Middle frontal gyrus (tissue), 1 donor: ENCODE measurements at regions not wholly inside any gene's neighbourhood (a gene's known extent, or its start where the extent isn't known, plus 50 kb on each side); places are given as distances from the start of the nearest gene placed in this dataset.
"Not testable (repeated sequence)": the region's sequence is repeated elsewhere in the genome, so short reads cannot be mapped to it uniquely, and the experiment has no call there.

Experiments
- DNase-seq: peaks from one replicate; pipeline ENCODE4 v3.0.0-alpha.2; 2015; ENCODE audit warnings: low spot score; ENCODE audit errors: extremely low spot score

- DNase-seq: no peak
Observed at GRCh38 chrX:38939067-38939466, 137.8 kb downstream of the MID1IP1 start.

- DNase-seq: no peak
Observed at GRCh38 chrX:38940547-38940946, 139.3 kb downstream of the MID1IP1 start.

- DNase-seq: no peak
Observed at GRCh38 chrX:38941675-38942074, 140.4 kb downstream of the MID1IP1 start.

- no peak for DNase-seq
Observed at GRCh38 chrX:38943120-38943519, 141.9 kb downstream of the MID1IP1 start.

- DNase-seq: no peak
Observed at GRCh38 chrX:38948046-38948445, 146.8 kb downstream of the MID1IP1 start.

- no peak for DNase-seq
Observed at GRCh38 chrX:38954520-38954919, 153.3 kb downstream of the MID1IP1 start.

GRCh38 chrX:38959736-38960135 lies 158.5 kb downstream of the MID1IP1 start:
- DNase-seq: no peak

- no peak for DNase-seq
Observed at GRCh38 chrX:38960137-38960536, 158.9 kb downstream of the MID1IP1 start.

- DNase-seq: no peak
Observed at GRCh38 chrX:38961936-38962335, 160.7 kb downstream of the MID1IP1 start.

- DNase-seq: not testable (repeated sequence)
Observed at GRCh38 chrX:38963244-38963643, 162.0 kb downstream of the MID1IP1 start.

- DNase-seq: no peak
Observed at GRCh38 chrX:38965888-38966287, 164.6 kb downstream of the MID1IP1 start.

- DNase-seq: no peak
Observed at GRCh38 chrX:38968344-38969216, 167.3 kb downstream of the MID1IP1 start.

GRCh38 chrX:38970074-38970473 lies 168.8 kb downstream of the MID1IP1 start:
- DNase-seq: no peak

GRCh38 chrX:38970845-38971244 lies 169.6 kb downstream of the MID1IP1 start:
- DNase-seq: no peak

- no peak for DNase-seq
Observed at GRCh38 chrX:38973322-38973721, 172.1 kb downstream of the MID1IP1 start.

- DNase-seq: no peak
Observed at GRCh38 chrX:38974542-38974941, 173.3 kb downstream of the MID1IP1 start.

GRCh38 chrX:38975368-38975942 lies 174.2 kb downstream of the MID1IP1 start:
- no peak for DNase-seq

- DNase-seq: no peak
Observed at GRCh38 chrX:38982370-38982769, 181.1 kb downstream of the MID1IP1 start.

- DNase-seq: no peak
Observed at GRCh38 chrX:38982843-38983242, 181.6 kb downstream of the MID1IP1 start.

- DNase-seq: no peak
Observed at GRCh38 chrX:38985375-38985774, 184.1 kb downstream of the MID1IP1 start.

GRCh38 chrX:38985945-38986344 lies 184.7 kb downstream of the MID1IP1 start:
- DNase-seq: no peak

- DNase-seq: no peak
Observed at GRCh38 chrX:38986586-38986985, 185.3 kb downstream of the MID1IP1 start.

- DNase-seq: no peak
Observed at GRCh38 chrX:38987198-38987651, 186.0 kb downstream of the MID1IP1 start.
